Fibroblast of mammary gland (primary cell): ENCODE measurements at regions not wholly inside any gene's neighbourhood (a gene's known extent, or its start where the extent isn't known, plus 50 kb on each side); places are given as distances from the start of the nearest gene placed in this dataset.
"Not testable (repeated sequence)": the region's sequence is repeated elsewhere in the genome, so short reads cannot be mapped to it uniquely, and the experiment has no call there.

ENCODE experiments used
- DNase-seq: peaks from one replicate; pipeline ENCODE4 v3.0.0-alpha.2; 2010; ENCODE audit warnings: low read depth
- H3K4me3 ChIP-seq: 2 replicates; pipeline ENCODE4 v1.5.1; 2011; ENCODE audit warnings: low read depth, mild to moderate bottlenecking, low read length, moderate library complexity; ENCODE audit not compliant: control insufficient read depth
- CTCF ChIP-seq: conservative IDR thresholded peaks from 2 replicates; pipeline ENCODE4 v1.5.1; 2011; ENCODE audit warnings: low read depth, low read length, inconsistent platforms; ENCODE audit not compliant: control insufficient read depth, insufficient read depth

GRCh38 chr12:46065412-46066166, 75.2 kb upstream of the SCAF11 start:
- DNase-seq: no peak
- no peak for TF ChIP-seq CTCF
- no peak overlapping the region for H3K4me3 ChIP-seq

- no peak for TF ChIP-seq CTCF
- DNase-seq: no peak
- H3K4me3 ChIP-seq: no peak overlapping the region
Measured at GRCh38 chr12:46064548-46064947, 74.2 kb upstream of the SCAF11 start.

DNA sequence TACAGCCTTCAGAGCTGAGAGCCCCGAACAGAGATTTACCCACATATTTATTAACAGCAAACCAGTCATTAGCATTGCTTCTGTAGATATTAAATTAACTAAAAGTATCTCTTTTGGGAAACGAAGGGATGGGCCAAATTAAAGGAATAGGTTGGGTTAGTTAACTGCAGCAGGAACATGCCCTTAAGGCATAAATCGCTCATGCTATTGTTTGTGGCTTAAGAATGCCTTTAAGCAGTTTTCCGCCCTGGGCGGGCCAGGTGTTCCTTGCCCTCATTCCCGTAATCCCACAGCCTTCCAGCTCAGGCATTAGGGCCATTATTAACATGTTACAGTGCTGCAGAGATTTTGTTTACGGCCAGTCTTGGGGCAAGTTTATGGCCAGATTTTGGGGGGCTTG, 68.3 kb upstream of the SCAF11 start:
- not testable (repeated sequence) for DNase-seq, H3K4me3 ChIP-seq

DNA sequence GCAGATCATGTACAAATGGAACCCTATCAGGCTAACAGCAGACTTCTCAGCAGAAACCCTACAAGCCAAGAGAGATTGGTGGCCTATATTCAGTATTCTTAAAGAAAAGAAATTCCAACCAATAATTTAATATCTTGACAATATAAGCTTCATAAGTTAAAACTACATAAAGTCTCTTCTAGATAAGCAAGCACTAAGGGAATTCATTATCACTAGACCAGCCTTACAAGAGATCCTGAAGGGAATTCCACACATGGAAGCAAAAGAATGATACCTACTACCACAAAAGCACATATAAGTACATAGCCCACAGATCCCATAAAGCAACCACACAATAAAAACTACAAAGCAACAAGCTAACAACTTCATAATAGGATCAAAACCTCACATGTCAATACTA, 60.4 kb upstream of the SCAF11 start:
- no peak for TF ChIP-seq CTCF

GRCh38 chr12:46049665-46050064, 59.3 kb upstream of the SCAF11 start:
- TF ChIP-seq CTCF: no peak
- no peak for DNase-seq
- H3K4me3 ChIP-seq: no peak overlapping the region

More for the DNA sequence above, 60.4 kb upstream of the SCAF11 start:
- no peak overlapping the region for H3K4me3 ChIP-seq
- DNase-seq: no peak

DNA sequence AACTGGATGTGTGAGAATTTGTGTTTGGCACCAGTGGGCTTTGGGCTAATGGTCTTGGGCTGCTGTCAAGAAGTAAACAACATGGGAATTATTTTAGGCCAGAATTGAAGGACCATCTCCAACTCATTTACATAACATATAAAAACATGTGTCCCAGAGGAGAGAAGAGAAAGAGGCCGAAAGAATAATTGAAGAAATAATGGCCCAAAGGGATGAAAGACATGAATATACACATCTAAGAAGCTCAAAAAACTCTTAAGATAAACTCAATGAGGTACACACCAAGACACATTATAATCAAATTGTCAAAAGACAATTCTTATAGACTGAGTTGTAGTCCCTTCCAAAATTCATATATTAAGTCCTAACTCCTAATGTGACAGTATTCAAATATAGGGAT, 56.1 kb upstream of the SCAF11 start:
- no peak overlapping the region for H3K4me3 ChIP-seq
- DNase-seq: no peak
- TF ChIP-seq CTCF: no peak

- no peak for DNase-seq
- no peak overlapping the region for H3K4me3 ChIP-seq
- no peak for TF ChIP-seq CTCF
Measured at GRCh38 chr12:46043972-46044520, 53.7 kb upstream of the SCAF11 start.
